ENCODE measurements at regions not wholly inside any gene's neighbourhood (a gene's known extent, or its start where the extent isn't known, plus 50 kb on each side); places are given as distances from the start of the nearest gene placed in this dataset.
"Not testable (repeated sequence)": the region's sequence is repeated elsewhere in the genome, so short reads cannot be mapped to it uniquely, and the experiment has no call there.

- DNase-seq (ENCODE audit: low read depth in 2 of 2): no peak
These were observed 59.7 kb downstream of the HMGB3 start for GRCh38 chrX:151042842-151043241.

- not testable (repeated sequence) for DNase-seq (ENCODE audit: low read depth in 2 of 2)
These were observed 83.2 kb downstream of the HMGB3 start for GRCh38 chrX:151066373-151066772.

GRCh38 chrX:151073767-151074166 lies 90.6 kb downstream of the HMGB3 start:
- no peak for DNase-seq (ENCODE audit: low read depth in 2 of 2)

GRCh38 chrX:151081016-151081415 lies 95.4 kb upstream of the GPR50 start:
- DNase-seq (ENCODE audit: low read depth in 2 of 2): no peak

- peak in 1 of 2 donors; percentile 5 for DNase-seq (ENCODE audit: low read depth in 2 of 2)
These were observed 94.1 kb upstream of the GPR50 start for GRCh38 chrX:151082077-151082948.

GRCh38 chrX:151084454-151084853 lies 91.9 kb upstream of the GPR50 start:
- DNase-seq (ENCODE audit: low read depth in 2 of 2): no peak

GRCh38 chrX:151085207-151085606 lies 91.2 kb upstream of the GPR50 start:
- DNase-seq (ENCODE audit: low read depth in 2 of 2): no peak

- no peak for DNase-seq (ENCODE audit: low read depth in 2 of 2)
These were observed 88.2 kb upstream of the GPR50 start for GRCh38 chrX:151088221-151088620.

- no peak for DNase-seq (ENCODE audit: low read depth in 2 of 2)
These were observed 77.4 kb upstream of the GPR50 start for GRCh38 chrX:151099001-151099400.

GRCh38 chrX:151100799-151101198 lies 75.6 kb upstream of the GPR50 start:
- no peak for DNase-seq (ENCODE audit: low read depth in 2 of 2)

GRCh38 chrX:151113200-151113599 lies 63.2 kb upstream of the GPR50 start:
- not testable (repeated sequence) for DNase-seq (ENCODE audit: low read depth in 2 of 2)

Measured in stimulated activated CD8-positive, alpha-beta memory T cell treated with anti-CD3 and anti-CD28 coated beads, Interleukin-2, amount 100 ng/mL, for 1 hour (primary cell).